SK-N-SH treated with all-trans-retinoic acid at 6 μM for 48 hours (cell line): ENCODE measurements at regions not wholly inside any gene's neighbourhood (a gene's known extent, or its start where the extent isn't known, plus 50 kb on each side); places are given as distances from the start of the nearest gene placed in this dataset.

Source experiments
- ATAC-seq: fragments of 200-7000 bp; cut with Tn5 transposase; 3 replicates; pipeline ENCODE4 v1.9.1; 2020; ENCODE audit warnings: mild to moderate bottlenecking, moderate library complexity
- ARNTL ChIP-seq: fragments of 450-650 bp; formaldehyde crosslinking; IDR thresholded peaks from 2 replicates; pipeline ENCODE4 v1.5.0; 2020; ENCODE audit warnings: low read depth, mild to moderate bottlenecking, moderate library complexity, borderline replicate concordance
- BACH2 ChIP-seq: fragments of 250-450 bp; sonication (Bioruptor Pico); IDR thresholded peaks from 2 replicates; pipeline ENCODE4 v1.9.0; 2021; ENCODE audit warnings: mild to moderate bottlenecking, borderline replicate concordance
- CREB5 ChIP-seq: fragments of 250-450 bp; sonication (Bioruptor Pico); IDR thresholded peaks from 2 replicates; pipeline ENCODE4 v1.5.1; 2020; ENCODE audit warnings: low read depth, mild to moderate bottlenecking, moderate library complexity
- ESRRG ChIP-seq: fragments of 250-450 bp; sonication (Bioruptor Pico); IDR thresholded peaks from 2 replicates; pipeline ENCODE4 v1.6.1; 2021; ENCODE audit warnings: mild to moderate bottlenecking
- OSR1 ChIP-seq: fragments of 250-450 bp; sonication (Bioruptor Pico); IDR thresholded peaks from 2 replicates; pipeline ENCODE4 v1.8.0; 2022; ENCODE audit warnings: moderate library complexity, mild to moderate bottlenecking, inconsistent platforms
- PATZ1 ChIP-seq: fragments of 250-450 bp; sonication (Bioruptor Pico); IDR thresholded peaks from 2 replicates; pipeline ENCODE4 v1.8.0; 2020; ENCODE audit warnings: mild to moderate bottlenecking, moderate library complexity, borderline replicate concordance
- PPARA ChIP-seq: fragments of 250-450 bp; sonication (Bioruptor Pico); IDR thresholded peaks from 2 replicates; pipeline ENCODE4 v1.5.0; 2020; ENCODE audit warnings: mild to moderate bottlenecking, borderline replicate concordance
- RARB ChIP-seq: fragments of 250-450 bp; sonication (Bioruptor Pico); IDR thresholded peaks from 2 replicates; pipeline ENCODE4 v1.8.0; 2021; ENCODE audit warnings: mild to moderate bottlenecking, moderate library complexity
- SNAI2 ChIP-seq: fragments of 250-450 bp; sonication (Bioruptor Pico); IDR thresholded peaks from 2 replicates; pipeline ENCODE4 v1.5.0; 2020; ENCODE audit warnings: mild to moderate bottlenecking, moderate library complexity
- TCF4 ChIP-seq: fragments of 250-450 bp; sonication (Bioruptor Pico); IDR thresholded peaks from 2 replicates; pipeline ENCODE4 v1.8.0; 2021; ENCODE audit warnings: mild to moderate bottlenecking, moderate library complexity, borderline replicate concordance
- TOX ChIP-seq: fragments of 250-450 bp; sonication (Bioruptor Pico); IDR thresholded peaks from 2 replicates; pipeline ENCODE4 v1.8.0; 2021; ENCODE audit warnings: mild to moderate bottlenecking, moderate library complexity, borderline replicate concordance
- ZC3H10 ChIP-seq: fragments of 250-450 bp; sonication (Bioruptor Pico); IDR thresholded peaks from 2 replicates; pipeline ENCODE4 v1.5.1; 2021; ENCODE audit warnings: mild to moderate bottlenecking, moderate library complexity
- ZFP30 ChIP-seq: fragments of 450-650 bp; formaldehyde crosslinking; IDR thresholded peaks from 2 replicates; pipeline ENCODE4 v1.5.0; 2022; ENCODE audit warnings: mild to moderate bottlenecking, moderate library complexity
- ZNF70 ChIP-seq: fragments of 450-650 bp; formaldehyde crosslinking; IDR thresholded peaks from 2 replicates; pipeline ENCODE4 v1.5.0; 2020; ENCODE audit warnings: mild to moderate bottlenecking, moderate library complexity
- ZNF8 ChIP-seq: fragments of 450-650 bp; formaldehyde crosslinking; IDR thresholded peaks from 2 replicates; pipeline ENCODE4 v1.5.0; 2020; ENCODE audit warnings: mild to moderate bottlenecking, moderate library complexity
- TF ChIP-seq, protein P1 (sequence below): fragments of 250-450 bp; sonication (Bioruptor Pico); IDR thresholded peaks from 2 replicates; pipeline ENCODE4 v1.8.0; 2021; ENCODE audit warnings: low read depth, mild to moderate bottlenecking, moderate library complexity, borderline replicate concordance
- TF ChIP-seq, protein P2 (sequence below): fragments of 250-450 bp; sonication (Bioruptor Pico); IDR thresholded peaks from 2 replicates; pipeline ENCODE4 v1.5.0; 2020; ENCODE audit warnings: mild to moderate bottlenecking, moderate library complexity

DNA sequence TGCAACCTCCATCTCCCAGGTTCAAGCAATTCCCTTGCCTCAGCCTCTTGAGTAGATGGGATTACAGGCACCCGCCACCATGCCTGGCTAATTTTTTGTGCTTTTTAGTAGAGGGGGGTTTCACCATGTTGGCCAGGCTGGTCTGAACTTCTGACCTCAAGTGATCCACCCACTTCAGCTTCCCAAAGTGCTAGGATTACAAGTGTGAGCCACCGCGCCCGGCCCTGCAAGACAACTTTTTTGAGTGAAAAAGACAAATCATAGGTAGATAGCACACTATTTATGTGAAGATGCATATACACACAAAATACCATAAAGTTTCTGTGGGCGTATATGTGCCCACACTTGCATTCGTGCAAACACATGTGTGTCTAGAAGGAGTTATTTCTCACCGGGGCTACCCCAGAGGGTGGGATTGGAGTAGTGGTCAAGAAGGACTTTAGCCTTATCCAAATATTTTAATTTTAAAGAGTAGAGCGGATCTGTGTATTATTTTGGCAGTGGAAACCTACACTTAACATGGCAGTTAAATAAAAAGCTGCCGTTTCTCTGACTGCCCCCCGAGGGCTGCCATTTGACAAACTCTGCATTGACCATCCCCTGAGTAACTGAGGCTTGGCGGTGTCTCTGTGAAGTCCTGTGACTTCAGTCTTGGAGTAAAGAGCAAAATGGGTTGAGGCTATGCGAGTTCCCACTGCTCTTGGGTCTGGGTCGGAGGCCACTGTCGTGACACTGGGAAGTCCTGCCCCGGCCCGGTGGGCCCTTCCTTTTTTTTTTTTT, 93.4 kb upstream of the PTCH1 start:
- TF ChIP-seq PPARA (CRISPR knock-in tag) (no peak), CREB5 (CRISPR knock-in tag) (no peak), OSR1 (CRISPR knock-in tag) (no peak), BACH2 (CRISPR knock-in tag) (no peak), RARB (no peak), ZFP30 (no peak), ZC3H10 (CRISPR knock-in tag) (no peak), ZNF8 (CRISPR knock-in tag) (no peak)
- TF ChIP-seq, protein P1, sequence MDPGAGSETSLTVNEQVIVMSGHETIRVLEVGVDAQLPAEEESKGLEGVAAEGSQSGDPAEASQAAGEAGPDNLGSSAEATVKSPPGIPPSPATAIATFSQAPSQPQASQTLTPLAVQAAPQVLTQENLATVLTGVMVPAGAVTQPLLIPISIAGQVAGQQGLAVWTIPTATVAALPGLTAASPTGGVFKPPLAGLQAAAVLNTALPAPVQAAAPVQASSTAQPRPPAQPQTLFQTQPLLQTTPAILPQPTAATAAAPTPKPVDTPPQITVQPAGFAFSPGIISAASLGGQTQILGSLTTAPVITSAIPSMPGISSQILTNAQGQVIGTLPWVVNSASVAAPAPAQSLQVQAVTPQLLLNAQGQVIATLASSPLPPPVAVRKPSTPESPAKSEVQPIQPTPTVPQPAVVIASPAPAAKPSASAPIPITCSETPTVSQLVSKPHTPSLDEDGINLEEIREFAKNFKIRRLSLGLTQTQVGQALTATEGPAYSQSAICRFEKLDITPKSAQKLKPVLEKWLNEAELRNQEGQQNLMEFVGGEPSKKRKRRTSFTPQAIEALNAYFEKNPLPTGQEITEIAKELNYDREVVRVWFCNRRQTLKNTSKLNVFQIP (CRISPR knock-in tag): no peak
- no peak for ATAC-seq

GRCh38 chr9:95609426-95609825, 92.7 kb upstream of the PTCH1 start:
- ATAC-seq: no peak
- TF ChIP-seq ESRRG (CRISPR knock-in tag) (no peak), ZNF70 (CRISPR knock-in tag) (no peak), PATZ1 (CRISPR knock-in tag) (no peak), PPARA (CRISPR knock-in tag) (no peak)
- TF ChIP-seq, protein P2, sequence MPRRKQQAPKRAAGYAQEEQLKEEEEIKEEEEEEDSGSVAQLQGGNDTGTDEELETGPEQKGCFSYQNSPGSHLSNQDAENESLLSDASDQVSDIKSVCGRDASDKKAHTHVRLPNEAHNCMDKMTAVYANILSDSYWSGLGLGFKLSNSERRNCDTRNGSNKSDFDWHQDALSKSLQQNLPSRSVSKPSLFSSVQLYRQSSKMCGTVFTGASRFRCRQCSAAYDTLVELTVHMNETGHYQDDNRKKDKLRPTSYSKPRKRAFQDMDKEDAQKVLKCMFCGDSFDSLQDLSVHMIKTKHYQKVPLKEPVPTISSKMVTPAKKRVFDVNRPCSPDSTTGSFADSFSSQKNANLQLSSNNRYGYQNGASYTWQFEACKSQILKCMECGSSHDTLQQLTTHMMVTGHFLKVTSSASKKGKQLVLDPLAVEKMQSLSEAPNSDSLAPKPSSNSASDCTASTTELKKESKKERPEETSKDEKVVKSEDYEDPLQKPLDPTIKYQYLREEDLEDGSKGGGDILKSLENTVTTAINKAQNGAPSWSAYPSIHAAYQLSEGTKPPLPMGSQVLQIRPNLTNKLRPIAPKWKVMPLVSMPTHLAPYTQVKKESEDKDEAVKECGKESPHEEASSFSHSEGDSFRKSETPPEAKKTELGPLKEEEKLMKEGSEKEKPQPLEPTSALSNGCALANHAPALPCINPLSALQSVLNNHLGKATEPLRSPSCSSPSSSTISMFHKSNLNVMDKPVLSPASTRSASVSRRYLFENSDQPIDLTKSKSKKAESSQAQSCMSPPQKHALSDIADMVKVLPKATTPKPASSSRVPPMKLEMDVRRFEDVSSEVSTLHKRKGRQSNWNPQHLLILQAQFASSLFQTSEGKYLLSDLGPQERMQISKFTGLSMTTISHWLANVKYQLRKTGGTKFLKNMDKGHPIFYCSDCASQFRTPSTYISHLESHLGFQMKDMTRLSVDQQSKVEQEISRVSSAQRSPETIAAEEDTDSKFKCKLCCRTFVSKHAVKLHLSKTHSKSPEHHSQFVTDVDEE (CRISPR knock-in tag): no peak

GRCh38 chr9:95608341-95608740, 91.6 kb upstream of the PTCH1 start:
- no peak for TF ChIP-seq TCF4 (CRISPR knock-in tag)
- TF ChIP-seq ZNF70 (CRISPR knock-in tag): no peak
- TF ChIP-seq, protein P2 (CRISPR knock-in tag): no peak
- TF ChIP-seq TOX (CRISPR knock-in tag): no peak
- no peak for TF ChIP-seq ARNTL (CRISPR knock-in tag)
- no peak for TF ChIP-seq SNAI2
- no peak for TF ChIP-seq PATZ1 (CRISPR knock-in tag)
- TF ChIP-seq RARB: no peak
- ATAC-seq: no peak
